ENCODE measurements at regions not wholly inside any gene's neighbourhood (a gene's known extent, or its start where the extent isn't known, plus 50 kb on each side); places are given as distances from the start of the nearest gene placed in this dataset.

GRCh38 chr12:46500673-46501072 is 128.1 kb upstream of the SLC38A2 start (continued):
- TF ChIP-seq MAX (IDR thresholded peaks at IDR 0.05; ENCODE audit: low read depth): no peak

GRCh38 chr12:46499901-46500300 is 127.3 kb upstream of the SLC38A2 start:
- Histone ChIP-seq H3K27me3 (ENCODE audit: insufficient read depth) (no peaks in the 10 kb centered on the region), H3K4me3 (ENCODE audit: low read depth in 2 of 2, low read length in 1 of 2) (no peak overlapping the region), H4K20me1 (ENCODE audit: insufficient read depth) (no peaks in the 10 kb centered on the region), H3K9ac (no peak overlapping the region), H3K36me3 (replicated peaks in 1 of 2; ENCODE audit: control insufficient read depth in 1 of 2, insufficient read depth in 2 of 2, low read length in 1 of 2) (peaks cover 0 to 10% of the 10 kb centered on the region in 2 experiments), H3K4me2 (no peak overlapping the region), H3K27ac (ENCODE audit: low read depth in 2 of 2, low read length in 1 of 2) (no peak overlapping the region), H2AFZ (ENCODE audit: low read depth) (no peak overlapping the region), H3K79me2 (ENCODE audit: insufficient read depth) (no peaks in the 10 kb centered on the region), H3K9me3 (peaks cover 11% of the 10 kb centered on the region; the same call in 1 of the 2 replicates), H3K4me1 (ENCODE audit: control insufficient read depth in 1 of 2, insufficient read depth in 2 of 2, low read depth in 1 of 2, low read length in 1 of 2) (no peaks in the 10 kb centered on the region), H3F3A (replicated peaks; ENCODE audit: insufficient read depth) (no peaks in the 10 kb centered on the region), H3K9me2 (no peaks in the 10 kb centered on the region)
- 66% methylated on average over 2 of the region's 2 CpGs for WGBS (ENCODE audit: low lambda C conversion rate)
- ChIA-PET POLR2A (no interaction called here), CTCF (no interaction called here)
- DNase-seq: no peak
- no peak for TF ChIP-seq RCOR1 (IDR thresholded peaks at IDR 0.05; ENCODE audit: low read length)
- TF ChIP-seq IRF3 (IDR thresholded peaks at IDR 0.05; ENCODE audit: low read depth, low read length): no peak
- no peak for TF ChIP-seq GABPA (IDR thresholded peaks at IDR 0.05; ENCODE audit: low read depth)
- TF ChIP-seq SIN3A (IDR thresholded peaks at IDR 0.05; ENCODE audit: borderline replicate concordance, low read depth, low read length): no peak
- TF ChIP-seq MXI1 (IDR thresholded peaks at IDR 0.05; ENCODE audit: low read depth, low read length): no peak
- TF ChIP-seq FOXM1 (IDR thresholded peaks at IDR 0.05; ENCODE audit: low read depth): no peak
- no peak for TF ChIP-seq RAD21 (IDR thresholded peaks at IDR 0.05; ENCODE audit: low read length)
- no peak for TF ChIP-seq ZBTB33 (IDR thresholded peaks at IDR 0.05; ENCODE audit: borderline replicate concordance, low read depth)

GRCh38 chr12:46499226-46499625 is 126.7 kb upstream of the SLC38A2 start:
- Histone ChIP-seq H3K4me1 (ENCODE audit: control insufficient read depth in 1 of 2, insufficient read depth in 2 of 2, low read depth in 1 of 2, low read length in 1 of 2) (peaks cover 0 to 4% of the 10 kb centered on the region in 2 experiments; a peak in 1 of 4 replicates), H3F3A (replicated peaks; ENCODE audit: insufficient read depth) (peaks cover 4% of the 10 kb centered on the region), H3K9me2 (no peaks in the 10 kb centered on the region), H4K20me1 (ENCODE audit: insufficient read depth) (no peaks in the 10 kb centered on the region), H3K9ac (no peak overlapping the region), H3K4me3 (ENCODE audit: low read depth in 2 of 2, low read length in 1 of 2) (no peak overlapping the region), H3K27me3 (ENCODE audit: insufficient read depth) (no peaks in the 10 kb centered on the region), H3K79me2 (ENCODE audit: insufficient read depth) (no peaks in the 10 kb centered on the region), H3K27ac (ENCODE audit: low read depth in 2 of 2, low read length in 1 of 2) (no peak overlapping the region), H3K36me3 (replicated peaks in 1 of 2; ENCODE audit: control insufficient read depth in 1 of 2, insufficient read depth in 2 of 2, low read length in 1 of 2) (peaks cover 0 to 10% of the 10 kb centered on the region in 2 experiments), H2AFZ (ENCODE audit: low read depth) (no peak overlapping the region), H3K4me2 (no peak overlapping the region), H3K9me3 (peaks cover 11% of the 10 kb centered on the region; the same call in 1 of the 2 replicates)
- CTCF ChIA-PET: no interaction called here
- DNase-seq: no peak
- POLR2A ChIA-PET: no interaction called here
- WGBS (ENCODE audit: low lambda C conversion rate): 97% methylated on average over 1 of the region's 1 CpG
- TF ChIP-seq NFIC (IDR thresholded peaks at IDR 0.05; ENCODE audit: borderline replicate concordance) (no peak), REST (IDR thresholded peaks at IDR 0.05; ENCODE audit: low read depth, low read length) (no peak), TCF12 (IDR thresholded peaks at IDR 0.05) (no peak), CTCF (IDR thresholded peaks at IDR 0.05) (no peak), SIN3A (IDR thresholded peaks at IDR 0.05; ENCODE audit: borderline replicate concordance, low read depth, low read length) (no peak), GABPA (IDR thresholded peaks at IDR 0.05; ENCODE audit: low read depth) (no peak), POLR2AphosphoS5 (IDR thresholded peaks at IDR 0.05; ENCODE audit: low read depth, low read length) (no peak), USF1 (IDR thresholded peaks at IDR 0.05; ENCODE audit: borderline replicate concordance, low read depth) (no peak), YY1 (IDR thresholded peaks at IDR 0.05; ENCODE audit: low read depth) (no peak), MEF2A (IDR thresholded peaks at IDR 0.05; ENCODE audit: borderline replicate concordance, low read depth) (no peak)
